ENCODE measurements at regions not wholly inside any gene's neighbourhood (a gene's known extent, or its start where the extent isn't known, plus 50 kb on each side); places are given as distances from the start of the nearest gene placed in this dataset.
A peak's percentile ranks its signal among the peaks of the same experiment; 100 is the strongest.

GRCh38 chr5:94027145-94027544 lies 285.7 kb upstream of the POU5F2 start:
- no peak for TF ChIP-seq CTCF (IDR thresholded peaks at IDR 0.05)
- Histone ChIP-seq H3K4me1 (ENCODE audit: control insufficient read depth, insufficient read depth, low read length) (no peaks in the 10 kb centered on the region), H3K9me3 (ENCODE audit: control insufficient read depth, insufficient read depth, low read length) (no peaks in the 10 kb centered on the region), H3K27ac (ENCODE audit: low read length) (no peak overlapping the region), H3K36me3 (ENCODE audit: control insufficient read depth, insufficient read depth, low read length) (peaks cover 2% of the 10 kb centered on the region), H3K27me3 (ENCODE audit: control insufficient read depth, insufficient read depth, low read length) (no peaks in the 10 kb centered on the region), H3K4me3 (ENCODE audit: low read length) (no peak overlapping the region)
- no peaks in the 10 kb centered on the region for H3K27me3 Mint-ChIP-seq (ENCODE audit: low read depth in 2 of 2)
- peaks cover 28 to 34% of the 10 kb centered on the region in 2 donors for H3K4me1 Mint-ChIP-seq
- 100% methylated on average over 1 of the region's 1 CpG for WGBS (ENCODE audit: insufficient coverage)
- no peaks in the 10 kb centered on the region for H3K9me3 Mint-ChIP-seq
- no peak for DNase-seq
- ATAC-seq, result no peak
- H3K4me3 Mint-ChIP-seq, result no peak overlapping the region
- no peak overlapping the region for H3K27ac Mint-ChIP-seq
- intact Hi-C loops (cut with micrococcal nuclease), result no loop called here
- no peaks in the 10 kb centered on the region for H3K36me3 Mint-ChIP-seq

- peak in 1 of 3 donors; percentile 22 for ATAC-seq
- H3K4me3 Mint-ChIP-seq, result no peak overlapping the region
- Histone ChIP-seq H3K9me3 (ENCODE audit: control insufficient read depth, insufficient read depth, low read length) (no peaks in the 10 kb centered on the region), H3K36me3 (ENCODE audit: control insufficient read depth, insufficient read depth, low read length) (peaks cover 6% of the 10 kb centered on the region), H3K27ac (ENCODE audit: low read length) (no peak overlapping the region), H3K27me3 (ENCODE audit: control insufficient read depth, insufficient read depth, low read length) (no peaks in the 10 kb centered on the region), H3K4me3 (ENCODE audit: low read length) (no peak overlapping the region), H3K4me1 (ENCODE audit: control insufficient read depth, insufficient read depth, low read length) (no peaks in the 10 kb centered on the region)
- intact Hi-C loops (cut with micrococcal nuclease), result no loop called here
- H3K27ac Mint-ChIP-seq, result no peak overlapping the region
- H3K36me3 Mint-ChIP-seq, result no peaks in the 10 kb centered on the region
- no peaks in the 10 kb centered on the region for H3K27me3 Mint-ChIP-seq (ENCODE audit: low read depth in 2 of 2)
- WGBS (ENCODE audit: insufficient coverage), result 98% methylated on average over 10 of the region's 10 CpGs
- no peak for DNase-seq
- H3K4me1 Mint-ChIP-seq, result peaks cover 28 to 38% of the 10 kb centered on the region in 2 donors
- H3K9me3 Mint-ChIP-seq, result no peaks in the 10 kb centered on the region
- TF ChIP-seq CTCF (IDR thresholded peaks at IDR 0.05), result no peak
Measured at GRCh38 chr5:94025788-94026473, 284.5 kb upstream of the POU5F2 start.

- peak overlapping the region in 1 of 2 donors; percentile 4 for H3K27ac Mint-ChIP-seq
- no peaks in the 10 kb centered on the region for H3K27me3 ChIP-seq (ENCODE audit: control insufficient read depth, insufficient read depth, low read length)
- H3K4me3 Mint-ChIP-seq, result no peak overlapping the region
- H3K36me3 Mint-ChIP-seq, result no peaks in the 10 kb centered on the region
- no peak overlapping the region for H3K4me3 ChIP-seq (ENCODE audit: low read length)
- 100% methylated on average over 1 of the region's 1 CpG for WGBS (ENCODE audit: insufficient coverage)
- no peak overlapping the region for H3K27ac ChIP-seq (ENCODE audit: low read length)
- H3K9me3 Mint-ChIP-seq, result no peaks in the 10 kb centered on the region
- no peaks in the 10 kb centered on the region for H3K9me3 ChIP-seq (ENCODE audit: control insufficient read depth, insufficient read depth, low read length)
- no peak for TF ChIP-seq CTCF (IDR thresholded peaks at IDR 0.05)
- no peaks in the 10 kb centered on the region for H3K4me1 ChIP-seq (ENCODE audit: control insufficient read depth, insufficient read depth, low read length)
- no peak for DNase-seq
- H3K36me3 ChIP-seq (ENCODE audit: control insufficient read depth, insufficient read depth, low read length), result peaks cover 7% of the 10 kb centered on the region
- no peaks in the 10 kb centered on the region for H3K27me3 Mint-ChIP-seq (ENCODE audit: low read depth in 2 of 2)
- intact Hi-C loops (cut with micrococcal nuclease), result no loop called here
- no peak for ATAC-seq
- H3K4me1 Mint-ChIP-seq, result peaks cover 21 to 38% of the 10 kb centered on the region in 2 donors
Measured at GRCh38 chr5:94024620-94025019, 283.2 kb upstream of the POU5F2 start.

- no peaks in the 10 kb centered on the region for H3K27me3 Mint-ChIP-seq (ENCODE audit: low read depth in 2 of 2)
- H3K9me3 Mint-ChIP-seq, result no peaks in the 10 kb centered on the region
- Histone ChIP-seq H3K9me3 (ENCODE audit: control insufficient read depth, insufficient read depth, low read length) (no peaks in the 10 kb centered on the region), H3K27ac (ENCODE audit: low read length) (no peak overlapping the region), H3K36me3 (ENCODE audit: control insufficient read depth, insufficient read depth, low read length) (peaks cover 6% of the 10 kb centered on the region), H3K4me1 (ENCODE audit: control insufficient read depth, insufficient read depth, low read length) (no peaks in the 10 kb centered on the region), H3K4me3 (ENCODE audit: low read length) (no peak overlapping the region), H3K27me3 (ENCODE audit: control insufficient read depth, insufficient read depth, low read length) (no peaks in the 10 kb centered on the region)
- intact Hi-C loops (cut with micrococcal nuclease), result no loop called here
- peaks cover 2% of the 10 kb centered on the region for H3K36me3 Mint-ChIP-seq
- peaks cover 16 to 36% of the 10 kb centered on the region in 2 donors for H3K4me1 Mint-ChIP-seq
- no peak for TF ChIP-seq CTCF (IDR thresholded peaks at IDR 0.05)
- no peak overlapping the region for H3K4me3 Mint-ChIP-seq
- DNase-seq (no peak), ATAC-seq (no peak)
- peak overlapping the region in 1 of 2 donors; percentile 4 for H3K27ac Mint-ChIP-seq
- WGBS (ENCODE audit: insufficient coverage), result no CpG with 5 or more reads among the region's 1 CpG
Measured at GRCh38 chr5:94024101-94024500, 282.7 kb upstream of the POU5F2 start.
